ENCODE measurements at regions not wholly inside any gene's neighbourhood (a gene's known extent, or its start where the extent isn't known, plus 50 kb on each side); places are given as distances from the start of the nearest gene placed in this dataset.
A peak's percentile ranks its signal among the peaks of the same experiment; 100 is the strongest.

DNA sequence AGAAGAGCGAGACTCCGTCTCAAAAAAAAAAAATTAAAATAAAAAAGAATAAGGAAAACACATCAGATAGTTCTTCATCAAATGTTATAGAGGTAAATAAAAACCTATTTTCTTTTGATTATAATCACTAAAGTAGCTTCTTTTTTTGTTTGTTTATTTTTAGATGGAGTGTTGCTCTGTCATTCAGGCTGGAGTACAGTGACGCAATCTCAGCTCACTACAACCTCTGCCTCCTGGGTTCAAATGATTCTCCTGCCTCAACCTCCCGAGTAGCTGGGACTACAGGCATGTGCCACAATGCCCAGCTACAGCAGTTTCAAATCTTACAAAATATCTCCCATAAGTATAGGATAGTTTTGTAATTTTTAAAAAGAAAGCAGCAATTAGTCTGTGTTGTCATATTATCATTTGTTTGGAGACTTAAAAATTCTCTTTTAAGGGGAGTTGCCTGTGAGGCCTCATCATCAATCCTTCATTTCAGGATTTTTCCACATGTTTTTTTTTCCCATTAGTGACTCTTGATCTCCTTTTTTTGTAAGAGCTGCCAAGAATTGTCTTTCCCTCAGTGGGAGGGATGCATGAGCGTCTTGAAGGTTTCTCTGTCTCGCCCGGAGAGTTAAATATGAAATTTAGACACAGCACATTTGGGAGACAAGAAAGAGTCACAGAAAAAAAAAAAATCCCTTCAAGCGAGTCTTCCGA lies 275.9 kb downstream of the CDCA7 start:
- DNase-seq (ENCODE audit: low spot score): no peak
- H3K27ac ChIP-seq (ENCODE audit: extremely low read length, insufficient read depth, low read length): no peak overlapping the region
- POLR2A ChIA-PET: no interaction called here
- no peak overlapping the region for H3K4me2 ChIP-seq (ENCODE audit: low read depth, low read length)
- CTCF ChIA-PET (ENCODE audit: low intra/inter-chr PET ratio, low total read pairs): no interaction called here
- H3K4me3 ChIP-seq (replicated peaks in 1 of 3; ENCODE audit: insufficient read depth in 1 of 3, low read depth in 2 of 3, low read length in 3 of 3): no peak overlapping the region
- no peak for TF ChIP-seq ZNF251 (CRISPR knock-in tag; IDR thresholded peaks at IDR 0.05)
- peak; percentile 30; the same call in 1 of the 2 replicates for TF ChIP-seq CEBPB (IDR thresholded peaks at IDR 0.05; ENCODE audit: borderline replicate concordance, low read depth, low read length)
- no peak for TF ChIP-seq FLYWCH1 (CRISPR knock-in tag; IDR thresholded peaks at IDR 0.05)
- no peak for TF ChIP-seq ZNF101 (CRISPR knock-in tag; IDR thresholded peaks at IDR 0.05; ENCODE audit: borderline replicate concordance, low read depth)
- BruUV-seq (replicated peaks): no TSS peak
- no peak overlapping the region for H3K9ac ChIP-seq (ENCODE audit: insufficient read depth, low read depth, low read length)
- H3K4me1 ChIP-seq (ENCODE audit: insufficient read depth, low read length): no peaks in the 10 kb centered on the region
- no peak for FAIRE-seq
- no peak for ATAC-seq
- no peaks in the 10 kb centered on the region for H3K36me3 ChIP-seq (replicated peaks in 1 of 2; ENCODE audit: control insufficient read depth in 1 of 2, insufficient read depth in 2 of 2, low read length in 2 of 2)
- 55% methylated on average over 9 of the region's 9 CpGs for WGBS (ENCODE audit: low lambda C conversion rate)
- no peaks in the 10 kb centered on the region for H4K20me1 ChIP-seq (ENCODE audit: insufficient read depth, low read length)
- intact Hi-C loops (cut with micrococcal nuclease; ENCODE audit: unreplicated experiment): no loop called here
- no peaks in the 10 kb centered on the region for H3K79me2 ChIP-seq (ENCODE audit: insufficient read depth, low read length)
- no peaks in the 10 kb centered on the region for H3K9me3 ChIP-seq (ENCODE audit: low read length)
- H3K27me3 ChIP-seq (ENCODE audit: control insufficient read depth in 1 of 2, insufficient read depth in 2 of 2, low read length in 2 of 2): peaks cover 0 to 14% of the 10 kb centered on the region in 2 experiments; a peak in 2 of 5 replicates
- in situ Hi-C loops (cut with HindIII; ENCODE audit: extremely low pct_ligation_motif_present, low pct_unique_long_range_greater_than_20kb): no loop called here
- peak overlapping the region; percentile 37 for H2AFZ ChIP-seq (ENCODE audit: low read length)

DNA sequence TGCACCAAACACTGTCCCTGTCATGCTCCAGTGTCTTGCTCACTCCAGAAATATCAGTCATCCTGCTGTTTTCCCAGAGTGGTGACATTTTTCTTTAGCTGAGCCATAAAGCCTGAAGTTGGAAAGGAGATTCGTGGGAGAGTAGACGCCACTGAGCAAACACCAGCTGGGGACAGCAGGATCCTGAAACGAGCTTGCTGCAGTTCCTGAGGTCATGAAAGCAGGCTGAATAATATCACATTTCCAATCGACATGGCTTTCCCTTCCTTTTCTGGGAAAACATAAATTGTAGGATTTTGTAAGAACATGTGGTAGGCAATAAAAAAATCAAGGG lies 276.4 kb downstream of the CDCA7 start:
- H4K20me1 ChIP-seq (ENCODE audit: insufficient read depth, low read length): no peaks in the 10 kb centered on the region
- no peaks in the 10 kb centered on the region for H3K4me1 ChIP-seq (ENCODE audit: insufficient read depth, low read length)
- WGBS (ENCODE audit: low lambda C conversion rate): 2% methylated on average over 4 of the region's 4 CpGs
- no peak for DNase-seq (ENCODE audit: low spot score)
- no peaks in the 10 kb centered on the region for H3K36me3 ChIP-seq (replicated peaks in 1 of 2; ENCODE audit: control insufficient read depth in 1 of 2, insufficient read depth in 2 of 2, low read length in 2 of 2)
- no TSS peak for BruUV-seq (replicated peaks)
- no peak overlapping the region for H3K27ac ChIP-seq (ENCODE audit: extremely low read length, insufficient read depth, low read length)
- H3K27me3 ChIP-seq (ENCODE audit: control insufficient read depth in 1 of 2, insufficient read depth in 2 of 2, low read length in 2 of 2): peaks cover 0 to 11% of the 10 kb centered on the region in 2 experiments; a peak in 2 of 5 replicates
- TF ChIP-seq, protein P1, sequence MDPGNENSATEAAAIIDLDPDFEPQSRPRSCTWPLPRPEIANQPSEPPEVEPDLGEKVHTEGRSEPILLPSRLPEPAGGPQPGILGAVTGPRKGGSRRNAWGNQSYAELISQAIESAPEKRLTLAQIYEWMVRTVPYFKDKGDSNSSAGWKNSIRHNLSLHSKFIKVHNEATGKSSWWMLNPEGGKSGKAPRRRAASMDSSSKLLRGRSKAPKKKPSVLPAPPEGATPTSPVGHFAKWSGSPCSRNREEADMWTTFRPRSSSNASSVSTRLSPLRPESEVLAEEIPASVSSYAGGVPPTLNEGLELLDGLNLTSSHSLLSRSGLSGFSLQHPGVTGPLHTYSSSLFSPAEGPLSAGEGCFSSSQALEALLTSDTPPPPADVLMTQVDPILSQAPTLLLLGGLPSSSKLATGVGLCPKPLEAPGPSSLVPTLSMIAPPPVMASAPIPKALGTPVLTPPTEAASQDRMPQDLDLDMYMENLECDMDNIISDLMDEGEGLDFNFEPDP (CRISPR knock-in tag; conservative IDR thresholded peaks at IDR 0.05): no peak
- TF ChIP-seq, protein P2, sequence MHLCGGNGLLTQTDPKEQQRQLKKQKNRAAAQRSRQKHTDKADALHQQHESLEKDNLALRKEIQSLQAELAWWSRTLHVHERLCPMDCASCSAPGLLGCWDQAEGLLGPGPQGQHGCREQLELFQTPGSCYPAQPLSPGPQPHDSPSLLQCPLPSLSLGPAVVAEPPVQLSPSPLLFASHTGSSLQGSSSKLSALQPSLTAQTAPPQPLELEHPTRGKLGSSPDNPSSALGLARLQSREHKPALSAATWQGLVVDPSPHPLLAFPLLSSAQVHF (CRISPR knock-in tag; IDR thresholded peaks at IDR 0.05): no peak
- no peak for ATAC-seq
- H3K4me2 ChIP-seq (ENCODE audit: low read depth, low read length): no peak overlapping the region
- in situ Hi-C loops (cut with HindIII; ENCODE audit: extremely low pct_ligation_motif_present, low pct_unique_long_range_greater_than_20kb): no loop called here
- POLR2A ChIA-PET: no interaction called here
- FAIRE-seq: no peak
- no peak overlapping the region for H3K9ac ChIP-seq (ENCODE audit: insufficient read depth, low read depth, low read length)
- peak overlapping the region; percentile 37 for H2AFZ ChIP-seq (ENCODE audit: low read length)
- no peaks in the 10 kb centered on the region for H3K9me3 ChIP-seq (ENCODE audit: low read length)
- no peaks in the 10 kb centered on the region for H3K79me2 ChIP-seq (ENCODE audit: insufficient read depth, low read length)
- intact Hi-C loops (cut with micrococcal nuclease; ENCODE audit: unreplicated experiment): no loop called here
- CTCF ChIA-PET (ENCODE audit: low intra/inter-chr PET ratio, low total read pairs): no interaction called here
- H3K4me3 ChIP-seq (replicated peaks in 1 of 3; ENCODE audit: insufficient read depth in 1 of 3, low read depth in 2 of 3, low read length in 3 of 3): no peak overlapping the region

Measured in HepG2 (cell line).